ENCODE measurements at regions not wholly inside any gene's neighbourhood (a gene's known extent, or its start where the extent isn't known, plus 50 kb on each side); places are given as distances from the start of the nearest gene placed in this dataset.
A peak's percentile ranks its signal among the peaks of the same experiment; 100 is the strongest.

DNA sequence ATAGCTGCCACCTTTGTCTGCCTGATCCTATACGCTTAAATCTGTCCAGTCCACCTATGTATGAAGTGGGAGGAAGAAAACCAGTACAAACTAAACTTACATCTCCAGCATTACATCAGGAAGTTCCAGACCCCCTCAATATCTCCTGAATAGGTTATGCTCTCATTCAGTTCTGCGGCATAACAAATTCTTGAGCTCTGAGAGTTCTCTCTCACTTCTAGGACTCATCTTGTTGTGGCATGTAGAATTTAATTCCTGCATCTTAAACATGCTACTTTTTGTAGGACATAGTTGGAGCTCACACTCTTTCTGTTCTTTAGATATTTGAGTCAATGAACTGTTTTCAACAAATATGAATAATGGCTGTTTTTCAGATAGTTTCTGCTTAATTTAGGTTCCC is 662.5 kb downstream of the CDH11 start:
- Mint-ChIP-seq H3K27ac (ENCODE audit: unreplicated experiment) (no peak overlapping the region), H3K4me3 (ENCODE audit: unreplicated experiment) (no peak overlapping the region), H3K36me3 (ENCODE audit: unreplicated experiment) (peaks cover 4% of the 10 kb centered on the region), H3K9me3 (ENCODE audit: unreplicated experiment) (peaks cover 5% of the 10 kb centered on the region), H3K4me1 (ENCODE audit: unreplicated experiment) (peaks cover 15% of the 10 kb centered on the region), H3K27me3 (ENCODE audit: unreplicated experiment) (no peaks in the 10 kb centered on the region)
- TF ChIP-seq, protein P1, sequence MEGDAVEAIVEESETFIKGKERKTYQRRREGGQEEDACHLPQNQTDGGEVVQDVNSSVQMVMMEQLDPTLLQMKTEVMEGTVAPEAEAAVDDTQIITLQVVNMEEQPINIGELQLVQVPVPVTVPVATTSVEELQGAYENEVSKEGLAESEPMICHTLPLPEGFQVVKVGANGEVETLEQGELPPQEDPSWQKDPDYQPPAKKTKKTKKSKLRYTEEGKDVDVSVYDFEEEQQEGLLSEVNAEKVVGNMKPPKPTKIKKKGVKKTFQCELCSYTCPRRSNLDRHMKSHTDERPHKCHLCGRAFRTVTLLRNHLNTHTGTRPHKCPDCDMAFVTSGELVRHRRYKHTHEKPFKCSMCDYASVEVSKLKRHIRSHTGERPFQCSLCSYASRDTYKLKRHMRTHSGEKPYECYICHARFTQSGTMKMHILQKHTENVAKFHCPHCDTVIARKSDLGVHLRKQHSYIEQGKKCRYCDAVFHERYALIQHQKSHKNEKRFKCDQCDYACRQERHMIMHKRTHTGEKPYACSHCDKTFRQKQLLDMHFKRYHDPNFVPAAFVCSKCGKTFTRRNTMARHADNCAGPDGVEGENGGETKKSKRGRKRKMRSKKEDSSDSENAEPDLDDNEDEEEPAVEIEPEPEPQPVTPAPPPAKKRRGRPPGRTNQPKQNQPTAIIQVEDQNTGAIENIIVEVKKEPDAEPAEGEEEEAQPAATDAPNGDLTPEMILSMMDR (IDR thresholded peaks at IDR 0.05), result no peak
- DNase-seq (ENCODE audit: extremely low spot score, unreplicated experiment), result no peak

DNA sequence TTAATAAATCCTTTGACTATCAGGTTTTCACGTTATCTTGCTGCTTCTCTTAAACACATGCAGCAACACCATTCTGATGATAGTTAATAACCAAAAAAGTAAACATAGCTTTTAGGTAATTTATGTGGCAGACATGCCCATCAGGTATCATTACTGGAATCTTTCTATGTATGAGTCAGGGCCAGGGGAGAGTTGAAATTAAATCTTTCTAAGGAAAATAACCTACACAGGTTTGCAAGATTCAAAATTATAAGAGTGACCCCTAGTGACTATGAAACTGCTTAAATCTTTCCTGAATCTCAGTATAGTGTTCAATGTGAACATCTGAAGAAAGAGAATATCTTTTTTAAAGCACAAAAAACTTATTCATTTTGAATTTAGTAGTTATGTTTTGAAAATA is 666.6 kb downstream of the CDH11 start:
- no peak overlapping the region for H3K4me3 Mint-ChIP-seq (ENCODE audit: unreplicated experiment)
- TF ChIP-seq, protein P1 (IDR thresholded peaks at IDR 0.05), result peak; percentile 66
- H3K9me3 Mint-ChIP-seq (ENCODE audit: unreplicated experiment), result no peaks in the 10 kb centered on the region
- H3K36me3 Mint-ChIP-seq (ENCODE audit: unreplicated experiment), result peaks cover 2% of the 10 kb centered on the region
- no peak overlapping the region for H3K27ac Mint-ChIP-seq (ENCODE audit: unreplicated experiment)
- peaks cover 29% of the 10 kb centered on the region for H3K4me1 Mint-ChIP-seq (ENCODE audit: unreplicated experiment)
- DNase-seq (ENCODE audit: extremely low spot score, unreplicated experiment), result no peak
- no peaks in the 10 kb centered on the region for H3K27me3 Mint-ChIP-seq (ENCODE audit: unreplicated experiment)

DNA sequence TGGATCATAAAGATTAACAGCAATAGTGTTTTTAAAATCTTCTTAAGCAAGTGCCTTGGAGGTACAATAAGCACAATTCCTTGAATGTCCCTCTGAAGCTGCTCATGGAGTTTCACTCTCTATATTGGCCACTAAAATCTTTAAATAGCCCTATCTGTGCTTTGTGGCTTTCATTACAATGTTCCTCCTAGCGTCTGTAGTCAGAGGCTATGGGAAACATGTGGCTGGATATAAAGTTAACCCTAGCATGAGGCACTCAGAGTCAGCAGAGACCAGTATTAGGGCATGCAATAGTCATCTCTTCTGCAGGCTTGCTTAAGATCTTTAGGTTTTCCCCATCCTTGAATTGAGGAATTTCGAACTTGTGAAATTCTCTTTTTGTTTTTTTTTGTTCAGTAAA is 668.2 kb downstream of the CDH11 start:
- Mint-ChIP-seq H3K4me3 (ENCODE audit: unreplicated experiment) (no peak overlapping the region), H3K27me3 (ENCODE audit: unreplicated experiment) (no peaks in the 10 kb centered on the region), H3K27ac (ENCODE audit: unreplicated experiment) (no peak overlapping the region), H3K9me3 (ENCODE audit: unreplicated experiment) (peaks cover 5% of the 10 kb centered on the region), H3K36me3 (ENCODE audit: unreplicated experiment) (peaks cover 2% of the 10 kb centered on the region), H3K4me1 (ENCODE audit: unreplicated experiment) (peaks cover 32% of the 10 kb centered on the region)
- TF ChIP-seq, protein P1 (IDR thresholded peaks at IDR 0.05), result no peak
- DNase-seq (ENCODE audit: extremely low spot score, unreplicated experiment), result no peak

DNA sequence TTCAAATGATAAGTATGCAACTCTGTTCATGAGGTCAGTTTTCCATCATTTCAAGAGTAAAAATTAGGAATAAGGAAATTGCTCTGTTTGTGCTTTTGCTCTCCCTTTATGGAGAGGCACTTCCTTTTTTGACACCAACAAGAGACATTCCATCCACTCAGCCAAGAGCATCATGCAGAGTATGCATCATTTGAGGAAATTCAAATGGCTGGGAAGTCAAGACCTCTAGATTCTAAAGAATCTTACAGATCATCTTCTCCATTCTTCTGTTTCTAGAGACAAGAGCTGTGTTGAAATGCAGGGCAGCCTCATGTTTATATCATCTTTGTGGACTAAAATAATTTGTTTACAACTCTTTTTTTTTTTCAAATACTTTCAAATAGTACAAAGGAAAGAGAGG is 669.4 kb downstream of the CDH11 start:
- peaks cover 12% of the 10 kb centered on the region for H3K9me3 Mint-ChIP-seq (ENCODE audit: unreplicated experiment)
- H3K27me3 Mint-ChIP-seq (ENCODE audit: unreplicated experiment), result no peaks in the 10 kb centered on the region
- peaks cover 2% of the 10 kb centered on the region for H3K36me3 Mint-ChIP-seq (ENCODE audit: unreplicated experiment)
- DNase-seq (ENCODE audit: extremely low spot score, unreplicated experiment), result no peak
- no peak overlapping the region for H3K4me3 Mint-ChIP-seq (ENCODE audit: unreplicated experiment)
- peaks cover 34% of the 10 kb centered on the region for H3K4me1 Mint-ChIP-seq (ENCODE audit: unreplicated experiment)
- no peak overlapping the region for H3K27ac Mint-ChIP-seq (ENCODE audit: unreplicated experiment)
- TF ChIP-seq, protein P1 (IDR thresholded peaks at IDR 0.05), result no peak

DNA sequence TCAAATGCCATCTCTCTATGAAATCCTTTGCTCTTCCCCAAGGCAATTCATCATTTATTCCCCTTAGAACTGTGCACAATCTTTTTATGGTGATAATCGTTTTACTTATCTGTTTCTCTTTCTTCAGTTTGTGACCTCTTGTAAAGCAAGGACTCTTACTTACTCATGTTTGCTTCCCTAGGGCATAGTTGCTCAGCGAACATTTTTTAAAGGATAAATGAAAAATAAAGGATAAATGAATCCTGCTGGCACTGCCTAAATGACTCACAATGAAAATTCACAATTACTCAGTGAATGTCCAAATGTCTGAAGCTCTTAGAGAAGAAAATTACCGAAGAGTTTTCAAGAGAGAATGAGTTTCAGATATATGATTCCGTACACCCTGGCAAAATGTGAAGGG is 671.7 kb downstream of the CDH11 start:
- Mint-ChIP-seq H3K27me3 (ENCODE audit: unreplicated experiment) (no peaks in the 10 kb centered on the region), H3K27ac (ENCODE audit: unreplicated experiment) (peak overlapping the region; percentile 75), H3K4me1 (ENCODE audit: unreplicated experiment) (peaks cover 29% of the 10 kb centered on the region), H3K4me3 (ENCODE audit: unreplicated experiment) (no peak overlapping the region), H3K9me3 (ENCODE audit: unreplicated experiment) (peaks cover 14% of the 10 kb centered on the region), H3K36me3 (ENCODE audit: unreplicated experiment) (peaks cover 2% of the 10 kb centered on the region)
- TF ChIP-seq, protein P1 (IDR thresholded peaks at IDR 0.05), result no peak
- no peak for DNase-seq (ENCODE audit: extremely low spot score, unreplicated experiment)
